ENCODE measurements at regions not wholly inside any gene's neighbourhood (a gene's known extent, or its start where the extent isn't known, plus 50 kb on each side); places are given as distances from the start of the nearest gene placed in this dataset.

DNA sequence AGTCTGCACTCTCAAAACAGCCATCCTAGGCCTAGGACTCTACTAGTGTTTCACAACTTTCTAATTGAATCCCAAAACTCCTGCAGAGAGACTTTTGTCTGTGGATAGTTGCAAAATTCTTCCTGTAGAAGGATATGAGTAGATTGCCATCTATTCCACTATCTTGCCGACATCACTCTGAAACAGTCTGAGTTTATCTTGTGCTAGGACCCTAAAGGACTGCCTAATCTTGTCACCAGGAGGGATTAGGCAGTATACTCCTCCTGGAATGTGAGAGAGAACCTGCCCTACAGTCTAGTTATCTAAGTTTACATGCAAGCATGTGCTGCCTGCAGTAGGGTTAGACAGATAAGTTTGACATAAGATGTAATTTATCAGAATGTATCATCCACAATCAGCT is 1646.6 kb upstream of the PCDH7 start:
- TF ChIP-seq, protein P1, sequence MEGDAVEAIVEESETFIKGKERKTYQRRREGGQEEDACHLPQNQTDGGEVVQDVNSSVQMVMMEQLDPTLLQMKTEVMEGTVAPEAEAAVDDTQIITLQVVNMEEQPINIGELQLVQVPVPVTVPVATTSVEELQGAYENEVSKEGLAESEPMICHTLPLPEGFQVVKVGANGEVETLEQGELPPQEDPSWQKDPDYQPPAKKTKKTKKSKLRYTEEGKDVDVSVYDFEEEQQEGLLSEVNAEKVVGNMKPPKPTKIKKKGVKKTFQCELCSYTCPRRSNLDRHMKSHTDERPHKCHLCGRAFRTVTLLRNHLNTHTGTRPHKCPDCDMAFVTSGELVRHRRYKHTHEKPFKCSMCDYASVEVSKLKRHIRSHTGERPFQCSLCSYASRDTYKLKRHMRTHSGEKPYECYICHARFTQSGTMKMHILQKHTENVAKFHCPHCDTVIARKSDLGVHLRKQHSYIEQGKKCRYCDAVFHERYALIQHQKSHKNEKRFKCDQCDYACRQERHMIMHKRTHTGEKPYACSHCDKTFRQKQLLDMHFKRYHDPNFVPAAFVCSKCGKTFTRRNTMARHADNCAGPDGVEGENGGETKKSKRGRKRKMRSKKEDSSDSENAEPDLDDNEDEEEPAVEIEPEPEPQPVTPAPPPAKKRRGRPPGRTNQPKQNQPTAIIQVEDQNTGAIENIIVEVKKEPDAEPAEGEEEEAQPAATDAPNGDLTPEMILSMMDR (IDR thresholded peaks at IDR 0.05) = no peak
- no peak for TF ChIP-seq POLR2A (IDR thresholded peaks at IDR 0.05)
